SK-N-SH treated with all-trans-retinoic acid at 6 μM for 48 hours (cell line): ENCODE measurements at regions not wholly inside any gene's neighbourhood (a gene's known extent, or its start where the extent isn't known, plus 50 kb on each side); places are given as distances from the start of the nearest gene placed in this dataset.

Experiments
- ATAC-seq: fragments of 200-7000 bp; cut with Tn5 transposase; 3 replicates; pipeline ENCODE4 v1.9.1; 2020; ENCODE audit warnings: mild to moderate bottlenecking, moderate library complexity
- ARNTL ChIP-seq: fragments of 450-650 bp; formaldehyde crosslinking; IDR thresholded peaks from 2 replicates; pipeline ENCODE4 v1.5.0; 2020; ENCODE audit warnings: low read depth, mild to moderate bottlenecking, moderate library complexity, borderline replicate concordance
- BACH2 ChIP-seq: fragments of 250-450 bp; sonication (Bioruptor Pico); IDR thresholded peaks from 2 replicates; pipeline ENCODE4 v1.9.0; 2021; ENCODE audit warnings: mild to moderate bottlenecking, borderline replicate concordance
- CSDC2 ChIP-seq: fragments of 250-450 bp; sonication (Bioruptor Pico); IDR thresholded peaks from 2 replicates; pipeline ENCODE4 v1.5.0; 2020; ENCODE audit warnings: mild to moderate bottlenecking, moderate library complexity
- CSRNP3 ChIP-seq: fragments of 250-450 bp; sonication (Bioruptor Pico); IDR thresholded peaks from 2 replicates; pipeline ENCODE4 v1.5.1; 2021; ENCODE audit warnings: mild to moderate bottlenecking, moderate library complexity
- GLIS3 ChIP-seq: fragments of 250-450 bp; sonication (Bioruptor Pico); IDR thresholded peaks from 2 replicates; pipeline ENCODE4 v1.5.0; 2020; ENCODE audit warnings: mild to moderate bottlenecking, moderate library complexity
- OSR1 ChIP-seq: fragments of 250-450 bp; sonication (Bioruptor Pico); IDR thresholded peaks from 2 replicates; pipeline ENCODE4 v1.8.0; 2022; ENCODE audit warnings: moderate library complexity, mild to moderate bottlenecking, inconsistent platforms
- POU6F1 ChIP-seq: fragments of 250-450 bp; sonication (Bioruptor Pico); IDR thresholded peaks from 2 replicates; pipeline ENCODE4 v1.8.0; 2021; ENCODE audit warnings: low read depth, mild to moderate bottlenecking, moderate library complexity, borderline replicate concordance
- PPARA ChIP-seq: fragments of 250-450 bp; sonication (Bioruptor Pico); IDR thresholded peaks from 2 replicates; pipeline ENCODE4 v1.5.0; 2020; ENCODE audit warnings: mild to moderate bottlenecking, borderline replicate concordance
- RARB ChIP-seq: fragments of 250-450 bp; sonication (Bioruptor Pico); IDR thresholded peaks from 2 replicates; pipeline ENCODE4 v1.8.0; 2021; ENCODE audit warnings: mild to moderate bottlenecking, moderate library complexity
- SNAI2 ChIP-seq: fragments of 250-450 bp; sonication (Bioruptor Pico); IDR thresholded peaks from 2 replicates; pipeline ENCODE4 v1.5.0; 2020; ENCODE audit warnings: mild to moderate bottlenecking, moderate library complexity
- TCF4 ChIP-seq: fragments of 250-450 bp; sonication (Bioruptor Pico); IDR thresholded peaks from 2 replicates; pipeline ENCODE4 v1.8.0; 2021; ENCODE audit warnings: mild to moderate bottlenecking, moderate library complexity, borderline replicate concordance
- TOX ChIP-seq: fragments of 250-450 bp; sonication (Bioruptor Pico); IDR thresholded peaks from 2 replicates; pipeline ENCODE4 v1.8.0; 2021; ENCODE audit warnings: mild to moderate bottlenecking, moderate library complexity, borderline replicate concordance
- ZC3H10 ChIP-seq: fragments of 250-450 bp; sonication (Bioruptor Pico); IDR thresholded peaks from 2 replicates; pipeline ENCODE4 v1.5.1; 2021; ENCODE audit warnings: mild to moderate bottlenecking, moderate library complexity
- ZFP3 ChIP-seq: fragments of 250-450 bp; sonication (Bioruptor Pico); IDR thresholded peaks from 2 replicates; pipeline ENCODE4 v1.5.0; 2020; ENCODE audit warnings: mild to moderate bottlenecking, moderate library complexity
- ZFP30 ChIP-seq: fragments of 450-650 bp; formaldehyde crosslinking; IDR thresholded peaks from 2 replicates; pipeline ENCODE4 v1.5.0; 2022; ENCODE audit warnings: mild to moderate bottlenecking, moderate library complexity
- ZNF565 ChIP-seq: fragments of 450-650 bp; formaldehyde crosslinking; conservative IDR thresholded peaks from 2 replicates; pipeline ENCODE4 v1.5.0; 2020; ENCODE audit warnings: low read depth, mild to moderate bottlenecking, moderate library complexity
- ZNF70 ChIP-seq: fragments of 450-650 bp; formaldehyde crosslinking; IDR thresholded peaks from 2 replicates; pipeline ENCODE4 v1.5.0; 2020; ENCODE audit warnings: mild to moderate bottlenecking, moderate library complexity
- ZNF8 ChIP-seq: fragments of 450-650 bp; formaldehyde crosslinking; IDR thresholded peaks from 2 replicates; pipeline ENCODE4 v1.5.0; 2020; ENCODE audit warnings: mild to moderate bottlenecking, moderate library complexity
- TF ChIP-seq, protein P1 (sequence below): fragments of 250-450 bp; sonication (Bioruptor Pico); IDR thresholded peaks from 2 replicates; pipeline ENCODE4 v1.8.0; 2020; ENCODE audit warnings: mild to moderate bottlenecking, moderate library complexity, borderline replicate concordance
- TF ChIP-seq, protein P2 (sequence below): fragments of 250-450 bp; sonication (Bioruptor Pico); IDR thresholded peaks from 2 replicates; pipeline ENCODE4 v1.5.0; 2020; ENCODE audit warnings: mild to moderate bottlenecking, moderate library complexity

DNA sequence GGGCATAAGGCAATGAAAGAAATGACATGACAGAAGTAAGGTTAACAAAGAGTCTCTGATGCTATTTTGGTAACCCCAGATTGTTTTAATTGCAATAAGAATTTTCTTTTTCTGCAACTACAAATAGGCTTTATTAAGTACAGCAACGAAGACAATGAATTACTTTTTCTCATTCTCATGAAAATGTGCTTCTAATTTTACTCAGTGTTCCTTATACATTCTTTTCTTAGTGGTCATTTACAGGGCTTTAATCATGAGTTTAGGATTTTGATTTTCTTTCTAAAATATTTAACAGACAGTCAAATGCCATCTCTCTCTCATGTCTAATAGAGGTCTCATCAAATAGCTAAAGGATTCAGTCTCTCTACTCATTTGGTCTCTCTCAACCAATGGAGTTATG, 452.1 kb downstream of the RAP2B start (continued):
- TF ChIP-seq CSRNP3 = no peak
- TF ChIP-seq ZFP3 = no peak
- TF ChIP-seq TCF4 (CRISPR knock-in tag) = no peak
- TF ChIP-seq, all 23 proteins: peak for 0

DNA sequence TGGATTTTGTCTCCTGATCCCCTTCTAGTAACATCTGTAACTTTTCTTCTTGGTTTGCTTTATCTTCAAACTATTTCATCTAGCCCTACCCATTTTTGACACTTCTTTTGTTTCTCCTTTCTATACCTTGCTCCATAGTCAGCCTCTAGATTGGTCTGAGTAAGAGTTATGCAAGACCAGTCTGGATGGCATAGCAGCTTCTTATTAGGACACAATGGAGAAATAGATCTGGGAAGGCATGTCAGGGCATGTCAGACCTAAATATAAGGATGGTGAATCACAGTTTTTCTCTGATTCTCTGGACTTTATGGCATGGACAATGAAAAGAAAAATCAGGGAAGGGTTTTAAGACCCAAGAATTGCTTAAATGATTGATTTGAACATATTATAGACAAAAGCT, 452.5 kb downstream of the RAP2B start:
- ATAC-seq = peak; percentile 80

DNA sequence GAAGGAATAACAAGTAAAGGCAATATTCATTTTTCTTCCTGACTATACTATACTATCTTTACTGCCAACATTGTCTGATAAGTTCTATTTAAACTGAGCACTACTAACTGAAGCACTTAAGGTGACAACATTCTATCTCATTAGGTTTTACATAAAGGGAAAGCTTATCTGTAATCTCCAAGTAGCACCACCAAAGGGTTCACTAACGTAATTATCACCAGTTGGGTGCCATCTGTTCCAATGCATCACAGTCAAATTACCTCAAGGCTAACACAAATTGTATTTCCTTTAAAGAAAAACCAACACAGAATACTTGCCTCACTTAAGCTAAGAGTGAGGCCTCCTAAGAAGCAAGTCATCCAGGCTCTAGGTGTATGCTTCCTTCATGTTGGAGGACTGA, 453.8 kb downstream of the RAP2B start:
- no peak for ATAC-seq
- TF ChIP-seq CSDC2 (CRISPR knock-in tag) (no peak), ZFP3 (no peak), CSRNP3 (no peak), SNAI2 (CRISPR knock-in tag) (no peak), POU6F1 (CRISPR knock-in tag) (no peak), BACH2 (no peak), GLIS3 (CRISPR knock-in tag) (no peak)
- TF ChIP-seq, protein P1, sequence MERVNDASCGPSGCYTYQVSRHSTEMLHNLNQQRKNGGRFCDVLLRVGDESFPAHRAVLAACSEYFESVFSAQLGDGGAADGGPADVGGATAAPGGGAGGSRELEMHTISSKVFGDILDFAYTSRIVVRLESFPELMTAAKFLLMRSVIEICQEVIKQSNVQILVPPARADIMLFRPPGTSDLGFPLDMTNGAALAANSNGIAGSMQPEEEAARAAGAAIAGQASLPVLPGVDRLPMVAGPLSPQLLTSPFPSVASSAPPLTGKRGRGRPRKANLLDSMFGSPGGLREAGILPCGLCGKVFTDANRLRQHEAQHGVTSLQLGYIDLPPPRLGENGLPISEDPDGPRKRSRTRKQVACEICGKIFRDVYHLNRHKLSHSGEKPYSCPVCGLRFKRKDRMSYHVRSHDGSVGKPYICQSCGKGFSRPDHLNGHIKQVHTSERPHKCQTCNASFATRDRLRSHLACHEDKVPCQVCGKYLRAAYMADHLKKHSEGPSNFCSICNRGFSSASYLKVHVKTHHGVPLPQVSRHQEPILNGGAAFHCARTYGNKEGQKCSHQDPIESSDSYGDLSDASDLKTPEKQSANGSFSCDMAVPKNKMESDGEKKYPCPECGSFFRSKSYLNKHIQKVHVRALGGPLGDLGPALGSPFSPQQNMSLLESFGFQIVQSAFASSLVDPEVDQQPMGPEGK (CRISPR knock-in tag) = no peak

More for the DNA sequence above, 452.5 kb downstream of the RAP2B start:
- TF ChIP-seq, protein P2, sequence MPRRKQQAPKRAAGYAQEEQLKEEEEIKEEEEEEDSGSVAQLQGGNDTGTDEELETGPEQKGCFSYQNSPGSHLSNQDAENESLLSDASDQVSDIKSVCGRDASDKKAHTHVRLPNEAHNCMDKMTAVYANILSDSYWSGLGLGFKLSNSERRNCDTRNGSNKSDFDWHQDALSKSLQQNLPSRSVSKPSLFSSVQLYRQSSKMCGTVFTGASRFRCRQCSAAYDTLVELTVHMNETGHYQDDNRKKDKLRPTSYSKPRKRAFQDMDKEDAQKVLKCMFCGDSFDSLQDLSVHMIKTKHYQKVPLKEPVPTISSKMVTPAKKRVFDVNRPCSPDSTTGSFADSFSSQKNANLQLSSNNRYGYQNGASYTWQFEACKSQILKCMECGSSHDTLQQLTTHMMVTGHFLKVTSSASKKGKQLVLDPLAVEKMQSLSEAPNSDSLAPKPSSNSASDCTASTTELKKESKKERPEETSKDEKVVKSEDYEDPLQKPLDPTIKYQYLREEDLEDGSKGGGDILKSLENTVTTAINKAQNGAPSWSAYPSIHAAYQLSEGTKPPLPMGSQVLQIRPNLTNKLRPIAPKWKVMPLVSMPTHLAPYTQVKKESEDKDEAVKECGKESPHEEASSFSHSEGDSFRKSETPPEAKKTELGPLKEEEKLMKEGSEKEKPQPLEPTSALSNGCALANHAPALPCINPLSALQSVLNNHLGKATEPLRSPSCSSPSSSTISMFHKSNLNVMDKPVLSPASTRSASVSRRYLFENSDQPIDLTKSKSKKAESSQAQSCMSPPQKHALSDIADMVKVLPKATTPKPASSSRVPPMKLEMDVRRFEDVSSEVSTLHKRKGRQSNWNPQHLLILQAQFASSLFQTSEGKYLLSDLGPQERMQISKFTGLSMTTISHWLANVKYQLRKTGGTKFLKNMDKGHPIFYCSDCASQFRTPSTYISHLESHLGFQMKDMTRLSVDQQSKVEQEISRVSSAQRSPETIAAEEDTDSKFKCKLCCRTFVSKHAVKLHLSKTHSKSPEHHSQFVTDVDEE (CRISPR knock-in tag) = no peak
- TF ChIP-seq POU6F1 (CRISPR knock-in tag) (no peak), OSR1 (CRISPR knock-in tag) (no peak), CSRNP3 (no peak), TCF4 (CRISPR knock-in tag) (no peak), TOX (CRISPR knock-in tag) (no peak), ZNF70 (CRISPR knock-in tag) (no peak), ZC3H10 (CRISPR knock-in tag) (no peak), PPARA (no peak), GLIS3 (CRISPR knock-in tag) (no peak), ZNF8 (CRISPR knock-in tag) (no peak), RARB (CRISPR knock-in tag) (no peak), SNAI2 (CRISPR knock-in tag) (no peak), ARNTL (CRISPR knock-in tag) (no peak), BACH2 (no peak), CSDC2 (CRISPR knock-in tag) (no peak), ZFP30 (no peak), ZNF565 (CRISPR knock-in tag) (no peak)
- TF ChIP-seq, protein P1 (CRISPR knock-in tag) = no peak
